ENCODE measurements at regions not wholly inside any gene's neighbourhood (a gene's known extent, or its start where the extent isn't known, plus 50 kb on each side); places are given as distances from the start of the nearest gene placed in this dataset.
A peak's percentile ranks its signal among the peaks of the same experiment; 100 is the strongest.

DNA sequence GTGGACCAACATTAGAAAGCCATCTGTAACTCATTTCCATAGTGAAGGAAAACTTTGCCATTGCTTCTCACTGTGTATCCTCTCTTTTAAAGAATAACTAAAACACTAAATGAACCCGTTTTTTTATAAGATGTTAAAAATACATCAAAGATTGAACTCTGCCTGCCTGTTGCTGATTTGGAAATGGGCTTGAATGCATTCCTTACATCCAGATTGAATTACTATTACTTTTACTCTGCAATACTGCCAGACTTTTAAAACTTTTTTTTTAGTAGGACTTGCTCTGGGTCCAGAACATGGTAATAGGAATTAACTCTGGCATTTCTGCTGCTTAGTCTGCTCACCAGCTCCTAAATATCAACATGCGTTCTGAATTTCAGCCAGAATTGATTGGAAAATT lies 176.8 kb upstream of the PAPPA start:
- DNase-seq (ENCODE audit: low read depth): no peak
- H3K4me3 ChIP-seq (ENCODE audit: low read length): no peak overlapping the region
- TF ChIP-seq, protein P1, sequence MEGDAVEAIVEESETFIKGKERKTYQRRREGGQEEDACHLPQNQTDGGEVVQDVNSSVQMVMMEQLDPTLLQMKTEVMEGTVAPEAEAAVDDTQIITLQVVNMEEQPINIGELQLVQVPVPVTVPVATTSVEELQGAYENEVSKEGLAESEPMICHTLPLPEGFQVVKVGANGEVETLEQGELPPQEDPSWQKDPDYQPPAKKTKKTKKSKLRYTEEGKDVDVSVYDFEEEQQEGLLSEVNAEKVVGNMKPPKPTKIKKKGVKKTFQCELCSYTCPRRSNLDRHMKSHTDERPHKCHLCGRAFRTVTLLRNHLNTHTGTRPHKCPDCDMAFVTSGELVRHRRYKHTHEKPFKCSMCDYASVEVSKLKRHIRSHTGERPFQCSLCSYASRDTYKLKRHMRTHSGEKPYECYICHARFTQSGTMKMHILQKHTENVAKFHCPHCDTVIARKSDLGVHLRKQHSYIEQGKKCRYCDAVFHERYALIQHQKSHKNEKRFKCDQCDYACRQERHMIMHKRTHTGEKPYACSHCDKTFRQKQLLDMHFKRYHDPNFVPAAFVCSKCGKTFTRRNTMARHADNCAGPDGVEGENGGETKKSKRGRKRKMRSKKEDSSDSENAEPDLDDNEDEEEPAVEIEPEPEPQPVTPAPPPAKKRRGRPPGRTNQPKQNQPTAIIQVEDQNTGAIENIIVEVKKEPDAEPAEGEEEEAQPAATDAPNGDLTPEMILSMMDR (conservative IDR thresholded peaks at IDR 0.05; ENCODE audit: low read length): no peak

DNA sequence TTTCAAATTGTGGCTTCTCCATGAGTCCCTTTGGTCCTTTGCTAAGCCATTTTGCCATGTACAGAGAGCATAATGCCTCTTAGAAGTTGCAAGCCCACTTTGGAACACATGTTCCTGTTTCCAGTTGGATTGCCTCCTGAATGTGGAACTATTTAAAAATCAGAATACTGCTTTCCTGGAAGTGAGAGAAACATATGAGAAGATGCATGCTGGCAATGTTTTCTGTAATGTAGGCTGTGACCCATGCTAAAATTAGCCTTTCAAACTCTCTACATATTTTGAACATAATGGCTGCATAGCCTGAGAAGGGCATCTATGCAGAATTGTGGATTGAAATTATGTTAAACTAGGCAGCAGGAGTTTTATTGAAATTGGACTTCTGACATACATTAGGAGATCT lies 175.5 kb upstream of the PAPPA start:
- H3K4me3 ChIP-seq (ENCODE audit: low read length): no peak overlapping the region
- TF ChIP-seq, protein P1 (conservative IDR thresholded peaks at IDR 0.05; ENCODE audit: low read length): no peak
- no peak for DNase-seq (ENCODE audit: low read depth)

GRCh38 chr9:115978659-115979096 lies 174.9 kb upstream of the PAPPA start:
- no peak overlapping the region for H3K4me3 ChIP-seq (ENCODE audit: low read length)
- peak; percentile 62 for DNase-seq (ENCODE audit: low read depth)
- TF ChIP-seq, protein P1 (conservative IDR thresholded peaks at IDR 0.05; ENCODE audit: low read length): no peak

DNA sequence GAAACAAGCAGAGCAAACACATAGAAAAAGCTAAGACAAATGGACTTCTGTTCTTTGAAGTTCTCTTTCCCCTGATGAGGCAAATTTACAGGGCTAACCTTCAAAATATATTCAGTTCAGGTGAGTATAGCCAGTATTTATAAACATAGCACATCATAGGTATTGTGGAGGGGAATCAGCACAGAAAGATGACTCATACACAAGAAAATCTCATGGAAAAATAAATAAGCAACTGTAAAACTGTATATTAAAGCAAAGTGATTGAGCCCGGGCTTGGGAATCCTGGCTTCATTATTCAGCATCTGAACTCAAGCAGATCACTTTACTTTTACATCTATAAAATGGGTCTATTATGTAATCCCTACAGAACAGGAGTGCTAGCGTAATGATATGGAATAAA lies 173.5 kb upstream of the PAPPA start:
- DNase-seq (ENCODE audit: low read depth): no peak
- TF ChIP-seq, protein P1 (conservative IDR thresholded peaks at IDR 0.05; ENCODE audit: low read length): no peak
- no peak overlapping the region for H3K4me3 ChIP-seq (ENCODE audit: low read length)

- DNase-seq (ENCODE audit: low read depth): no peak
- H3K4me3 ChIP-seq (ENCODE audit: low read length): no peak overlapping the region
- TF ChIP-seq, protein P1 (conservative IDR thresholded peaks at IDR 0.05; ENCODE audit: low read length): no peak
Observed at GRCh38 chr9:115980502-115980901, 173.1 kb upstream of the PAPPA start.

- no peak overlapping the region for H3K4me3 ChIP-seq (ENCODE audit: low read length)
- TF ChIP-seq, protein P1 (conservative IDR thresholded peaks at IDR 0.05; ENCODE audit: low read length): no peak
- no peak for DNase-seq (ENCODE audit: low read depth)
Observed at GRCh38 chr9:115980976-115981375, 172.6 kb upstream of the PAPPA start.

GRCh38 chr9:115983366-115983765 lies 170.2 kb upstream of the PAPPA start:
- no peak for DNase-seq (ENCODE audit: low read depth)
- no peak overlapping the region for H3K4me3 ChIP-seq (ENCODE audit: low read length)
- TF ChIP-seq, protein P1 (conservative IDR thresholded peaks at IDR 0.05; ENCODE audit: low read length): no peak

Data from AG10803 (cell line).